NCI-H2081 (cell line): ENCODE measurements at regions not wholly inside any gene's neighbourhood (a gene's known extent, or its start where the extent isn't known, plus 50 kb on each side); places are given as distances from the start of the nearest gene placed in this dataset.
"Not testable (repeated sequence)": the region's sequence is repeated elsewhere in the genome, so short reads cannot be mapped to it uniquely, and the experiment has no call there.

Experiments used
- DNase-seq, 2 experiments: peaks; one replicate each; lab custom pipeline; 2025; lab: John Stamatoyannopoulos, UW

DNA sequence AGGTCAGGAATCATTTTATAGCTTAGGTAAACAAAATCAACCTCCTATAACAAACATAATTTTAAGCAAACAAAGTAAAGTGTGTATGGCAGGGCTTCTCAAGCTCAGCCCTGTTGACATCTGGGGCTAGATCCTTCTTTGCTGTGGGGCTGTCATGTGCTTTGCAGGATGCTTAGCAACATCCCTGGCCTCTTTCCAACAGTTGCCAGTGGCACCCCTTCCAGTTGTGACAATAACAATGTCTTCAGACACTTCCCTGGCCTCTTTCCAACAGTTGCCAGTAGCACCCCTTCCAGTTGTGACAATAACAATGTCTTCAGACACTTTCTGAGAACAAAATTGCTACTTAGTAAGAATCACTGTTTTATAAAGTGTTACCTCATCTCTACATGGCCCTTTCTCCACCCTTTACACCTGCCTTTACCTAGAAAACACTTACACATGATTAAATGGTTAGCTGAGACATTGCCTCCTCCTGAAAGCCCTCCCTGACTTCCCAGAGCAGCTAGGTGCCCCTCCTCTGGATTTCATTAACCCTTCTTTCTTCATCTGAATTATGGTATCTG lies 194.0 kb upstream of the LMCD1 start:
- DNase-seq: peak; percentile 17 to 23

DNA sequence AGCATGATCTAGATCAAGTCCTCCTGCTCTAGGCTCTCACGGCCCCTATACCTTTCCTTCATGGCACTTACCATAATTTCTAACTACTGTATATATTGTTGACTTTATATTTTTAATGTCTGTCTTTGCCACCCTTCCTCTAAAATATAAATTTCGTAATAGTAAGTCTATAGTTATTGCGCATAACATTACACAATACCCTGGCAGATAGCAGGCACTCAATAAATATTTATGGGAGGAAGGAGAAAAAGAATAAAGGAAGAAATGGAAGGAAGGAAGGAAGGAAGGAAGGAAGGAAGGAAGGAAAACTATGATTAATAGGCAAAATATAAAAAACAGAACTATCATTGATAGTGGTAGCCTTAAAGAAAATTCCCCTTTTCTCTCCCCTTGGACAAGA lies 190.3 kb upstream of the LMCD1 start:
- no peak for DNase-seq

DNA sequence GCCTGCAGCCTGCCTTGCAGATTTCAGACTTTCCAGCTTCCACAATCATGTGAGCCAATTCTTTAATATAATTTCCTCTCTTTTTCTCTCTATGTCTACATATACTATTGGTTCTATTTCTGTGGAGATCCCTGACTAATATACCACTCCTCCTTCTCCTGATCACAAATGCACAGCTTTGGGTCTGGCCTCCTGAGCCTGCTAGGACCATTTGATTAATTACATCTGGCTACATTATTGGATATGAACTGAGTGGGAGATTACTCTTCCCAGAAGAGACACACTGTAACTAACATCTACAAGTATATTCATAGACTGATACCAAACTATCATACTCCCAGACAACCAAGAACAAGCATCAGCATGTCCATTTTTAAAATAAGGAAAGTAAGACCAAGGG lies 188.9 kb upstream of the LMCD1 start:
- DNase-seq: no peak

DNA sequence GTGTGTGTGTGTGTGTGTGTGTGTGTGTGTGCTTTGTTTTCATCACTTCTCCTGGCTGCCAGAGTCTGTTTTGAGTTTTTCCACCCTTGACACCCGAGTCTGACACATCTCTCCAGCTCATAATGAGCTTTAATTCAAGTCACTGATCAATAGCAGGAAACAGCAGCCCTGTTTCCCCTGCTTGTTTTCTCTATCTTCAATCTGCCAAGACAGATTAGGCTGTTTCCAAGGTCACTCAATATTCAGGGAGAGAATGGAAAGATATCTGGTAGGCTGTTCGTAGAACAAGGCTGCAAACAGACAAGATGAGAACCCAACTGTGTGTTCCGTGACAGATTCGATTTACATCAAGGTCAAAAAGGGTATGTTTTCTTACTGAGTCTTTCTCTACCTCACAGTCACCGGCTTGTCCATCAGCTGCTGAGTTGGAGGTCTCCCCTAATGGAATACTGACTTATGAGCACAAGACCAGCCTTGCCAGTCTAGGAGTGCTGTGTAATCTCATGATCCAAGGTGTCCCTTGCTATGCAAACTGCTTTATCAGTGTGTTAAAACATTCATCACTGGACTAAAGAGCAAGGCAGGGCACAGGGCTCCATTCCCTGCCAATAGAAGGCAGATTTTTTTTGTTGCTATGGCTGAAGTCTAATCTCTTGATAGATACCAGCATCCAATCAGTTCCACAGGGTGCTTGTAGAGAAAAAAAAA lies 187.9 kb upstream of the LMCD1 start:
- DNase-seq: no peak

DNA sequence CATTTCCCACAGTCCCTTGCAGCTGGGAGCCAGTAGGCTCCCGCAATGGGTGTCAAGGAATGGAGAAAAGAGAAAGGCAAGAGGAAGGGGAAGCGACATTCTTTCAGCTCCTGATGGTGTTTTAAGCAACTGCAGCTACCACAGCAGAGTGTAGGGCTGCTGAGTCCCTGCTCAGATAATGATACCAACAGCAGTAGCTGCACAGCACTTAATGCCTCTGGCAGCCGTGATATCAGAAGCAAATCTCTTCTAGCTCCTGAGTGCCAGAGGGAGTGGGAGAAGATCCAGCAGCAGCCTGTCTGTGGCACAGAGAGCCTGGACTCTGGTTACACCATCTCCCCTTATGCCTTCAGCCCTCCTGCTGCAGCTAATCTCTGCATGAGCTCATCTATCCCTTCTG lies 186.1 kb upstream of the LMCD1 start:
- DNase-seq: not testable (repeated sequence)

DNA sequence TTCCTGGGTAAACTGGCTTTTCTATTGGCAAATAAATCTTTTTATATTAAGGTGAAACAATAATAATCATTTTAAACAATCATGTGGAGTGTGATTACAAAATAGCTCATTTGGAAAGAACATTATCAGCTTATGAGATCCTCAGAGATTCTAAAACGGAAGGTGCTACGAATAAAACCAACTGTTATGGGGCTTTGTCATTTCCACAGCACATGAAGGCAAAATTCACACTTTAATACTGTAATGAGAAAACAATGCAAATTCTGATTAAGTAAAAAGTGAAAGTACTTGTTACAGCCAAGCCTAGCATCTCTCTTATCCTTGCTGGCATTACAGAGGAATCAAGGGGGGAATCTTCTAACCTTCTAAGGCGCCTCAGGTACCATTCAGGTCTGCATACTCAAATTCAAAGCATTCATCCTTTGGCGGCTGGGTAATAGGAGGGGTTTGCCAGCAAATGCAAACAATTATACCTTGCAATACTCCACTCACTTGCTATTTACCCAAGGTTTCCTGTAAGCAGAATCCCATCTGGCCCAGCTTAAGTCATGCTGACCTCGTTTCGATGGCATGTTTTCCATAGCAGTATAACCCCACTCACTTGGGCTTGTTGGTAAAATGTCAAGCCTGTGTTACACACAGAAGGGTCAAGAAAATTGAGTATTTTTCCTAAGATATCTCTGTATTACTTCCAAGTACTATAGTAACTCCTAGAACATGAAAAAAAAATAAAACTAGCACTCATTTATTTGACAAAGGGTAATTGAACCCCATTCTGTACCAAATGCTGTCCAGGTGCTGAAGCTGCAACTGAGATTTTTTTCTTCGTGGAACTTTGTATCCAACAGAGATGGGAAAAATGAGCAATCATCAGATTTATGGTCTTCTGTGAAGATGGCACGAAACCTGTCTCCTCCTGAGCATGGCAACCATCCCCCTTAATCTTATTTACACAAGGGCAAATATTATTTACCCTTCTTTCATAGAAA lies 183.7 kb upstream of the LMCD1 start:
- peak in 1 of 2 experiments; percentile 30 for DNase-seq

DNA sequence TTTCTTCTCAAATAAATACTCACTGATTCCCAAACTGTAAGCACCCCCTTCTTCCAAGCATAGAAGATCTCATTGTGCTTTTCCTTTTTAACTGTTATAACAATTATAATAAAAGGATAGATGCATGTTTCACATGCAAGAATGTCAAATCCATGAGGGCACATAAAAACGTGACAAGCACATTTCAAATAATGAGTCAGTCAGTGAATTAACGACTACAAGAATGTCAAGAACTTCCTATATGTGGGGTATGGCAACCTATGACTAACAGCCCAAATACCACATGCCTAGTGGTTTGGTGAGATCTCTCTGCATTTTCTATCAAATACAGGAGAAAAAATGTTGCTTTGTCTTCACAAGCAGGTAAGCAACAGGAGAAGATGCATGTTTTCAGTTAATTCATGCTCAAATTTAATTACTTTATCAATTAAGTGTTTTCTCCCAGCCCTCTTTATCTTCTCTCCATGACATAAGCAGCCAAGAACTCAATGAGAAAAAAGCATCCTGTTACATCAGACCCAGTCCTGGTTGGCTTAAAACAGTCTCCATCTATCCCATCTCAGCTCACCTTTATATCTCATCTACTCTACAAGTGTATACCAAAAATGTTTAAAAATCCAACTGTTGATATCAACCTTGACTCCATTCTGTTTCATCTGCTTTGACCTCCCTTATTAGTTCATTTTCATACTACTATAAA lies 181.5 kb upstream of the LMCD1 start:
- DNase-seq: no peak

DNA sequence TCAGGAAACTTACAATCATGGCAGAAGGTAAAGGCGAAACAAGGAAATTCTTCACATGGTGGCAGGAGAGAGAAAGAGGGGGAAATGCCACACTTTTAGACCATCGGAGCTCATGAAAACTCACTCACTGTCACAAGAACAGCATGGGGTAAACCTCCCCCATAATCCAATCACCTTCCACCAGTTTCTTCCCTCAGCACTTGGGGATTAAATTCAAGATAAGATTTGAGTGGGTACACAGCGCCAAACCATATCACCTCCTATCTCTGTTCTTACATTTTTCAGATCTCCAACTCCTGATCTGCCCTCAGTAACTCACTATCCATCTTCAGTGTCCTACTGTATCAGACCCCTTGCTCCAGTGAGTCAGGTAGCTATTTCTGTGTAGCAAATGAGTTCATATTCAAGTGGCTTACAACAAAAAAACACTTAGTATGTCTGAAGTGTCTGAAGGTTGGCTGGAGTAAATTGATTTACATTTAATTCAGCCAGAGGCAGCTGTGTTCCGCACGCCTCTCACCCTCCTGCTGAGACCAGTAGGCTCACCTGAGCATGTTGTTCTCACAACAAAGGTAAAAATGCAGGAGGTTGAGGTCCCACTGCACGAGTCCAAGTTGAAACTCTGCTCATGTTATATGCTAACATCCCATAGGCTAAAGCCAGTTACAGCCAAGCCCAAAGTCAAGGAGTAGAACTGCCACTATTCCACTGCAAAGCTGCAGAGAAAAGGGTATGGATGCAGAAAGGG lies 180.7 kb upstream of the LMCD1 start:
- DNase-seq: no peak

DNA sequence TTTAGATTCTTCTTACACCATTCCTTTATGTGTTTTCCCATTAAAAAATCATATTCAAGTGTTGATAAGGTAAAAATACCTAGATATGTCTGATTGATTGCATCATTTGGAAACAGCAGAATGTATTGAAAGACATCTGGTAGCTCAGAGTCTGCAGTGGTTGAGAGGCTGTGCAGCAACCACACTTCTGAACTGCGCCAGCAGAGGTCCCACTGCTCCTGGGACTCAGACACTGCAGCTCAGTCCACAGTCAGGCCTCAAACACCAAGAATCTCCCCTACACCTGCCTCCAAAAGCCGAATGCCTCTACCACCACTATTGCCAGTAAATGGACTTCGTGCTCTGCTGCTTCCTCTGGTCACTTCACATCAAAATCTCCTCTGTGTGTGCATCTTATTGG lies 176.9 kb upstream of the LMCD1 start:
- peak in 1 of 2 experiments; percentile 25 for DNase-seq

DNA sequence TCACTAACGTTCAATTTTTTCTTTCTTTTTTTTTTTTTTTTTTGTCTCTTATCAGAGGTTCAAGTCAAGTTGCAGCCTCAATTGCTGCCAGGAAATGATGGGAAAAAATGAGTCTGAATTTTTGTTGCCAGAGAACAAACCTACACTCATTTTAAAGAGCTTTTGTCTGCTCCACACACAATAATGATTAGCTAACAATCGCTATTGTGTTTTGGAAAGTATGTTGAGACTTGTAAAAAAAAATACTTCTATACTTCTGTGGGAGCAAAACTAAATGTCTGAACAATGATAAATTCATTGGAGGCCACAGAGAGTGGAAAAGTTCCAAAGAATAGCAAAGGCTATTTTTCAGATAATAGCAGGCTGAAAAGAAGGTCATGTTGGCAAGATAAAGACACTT lies 176.3 kb upstream of the LMCD1 start:
- no peak for DNase-seq

DNA sequence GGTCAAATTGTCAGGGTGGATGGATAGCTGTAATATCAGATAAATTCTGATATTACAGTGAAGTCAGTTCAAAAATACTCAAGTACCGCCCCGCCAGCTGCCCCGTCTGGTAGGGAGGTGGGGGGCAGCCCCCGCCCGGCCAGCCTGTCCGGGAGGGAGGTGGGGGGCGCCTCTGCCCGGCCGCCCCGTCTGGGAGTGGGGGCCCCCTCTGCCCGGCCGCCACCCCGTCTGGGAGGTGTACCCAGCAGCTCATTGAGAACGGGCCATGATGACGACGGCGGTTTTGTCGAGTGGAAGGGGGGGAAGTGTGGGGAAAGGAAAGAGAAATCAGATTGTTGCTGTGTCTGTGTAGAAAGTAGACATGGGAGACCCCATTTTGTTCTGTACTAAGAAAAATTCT lies 175.8 kb upstream of the LMCD1 start:
- DNase-seq: not testable (repeated sequence)

DNA sequence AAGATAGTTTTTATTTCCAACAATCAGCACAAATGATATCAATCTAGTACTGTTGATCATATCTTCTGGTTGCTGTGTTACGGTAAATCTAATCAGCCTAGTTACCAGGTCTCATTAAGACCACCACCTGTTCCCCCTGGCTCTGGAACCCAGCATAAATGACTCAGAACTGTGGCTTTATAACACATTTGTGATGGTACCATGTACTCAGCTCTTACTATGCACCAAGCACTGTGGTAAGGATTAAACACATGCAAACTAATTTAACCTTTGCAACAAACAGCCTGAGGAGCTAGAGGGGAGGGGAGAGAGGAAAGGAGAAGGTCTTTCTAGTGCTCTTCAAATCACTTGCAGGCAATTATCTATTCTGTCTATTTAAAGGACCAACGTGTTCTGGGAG lies 173.9 kb upstream of the LMCD1 start:
- no peak for DNase-seq

DNA sequence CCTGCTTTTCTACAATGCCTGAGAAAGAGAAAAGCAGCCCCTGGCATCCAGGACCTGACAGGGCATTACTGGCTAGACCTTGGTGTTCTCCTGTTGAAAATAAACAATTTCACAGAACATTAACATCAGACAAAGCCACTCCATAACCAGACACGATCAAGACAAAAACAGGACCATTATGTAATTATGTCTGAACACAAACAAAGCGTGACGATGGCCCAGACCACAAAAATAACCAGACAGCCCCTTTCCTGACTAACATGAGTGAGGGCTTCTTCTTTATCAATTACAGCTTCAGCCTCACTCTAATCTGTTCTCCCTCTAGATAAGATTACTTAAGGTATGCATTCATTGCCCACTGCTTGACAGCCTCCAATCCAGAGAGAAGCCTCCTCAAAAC lies 172.7 kb upstream of the LMCD1 start:
- DNase-seq: peak in 1 of 2 experiments; percentile 77

DNA sequence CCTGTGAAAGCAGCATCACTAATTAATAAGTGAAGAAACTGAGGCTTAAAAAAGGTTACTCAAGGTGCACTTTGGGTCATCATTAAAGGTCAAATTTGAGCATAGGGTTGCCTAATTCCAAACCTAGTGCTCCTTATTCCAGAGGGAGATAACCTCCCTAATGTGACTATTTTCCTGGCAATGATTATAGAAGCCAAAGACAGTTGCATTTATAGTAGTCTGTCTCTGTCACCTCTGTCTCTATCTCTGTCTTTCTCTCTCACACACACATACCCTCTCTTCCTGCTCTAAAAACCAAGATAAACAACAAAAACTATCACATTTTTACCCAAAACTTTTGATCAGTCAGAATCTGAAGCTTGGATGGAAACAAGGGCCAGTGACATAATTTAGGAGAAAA lies 172.0 kb upstream of the LMCD1 start:
- DNase-seq: no peak

DNA sequence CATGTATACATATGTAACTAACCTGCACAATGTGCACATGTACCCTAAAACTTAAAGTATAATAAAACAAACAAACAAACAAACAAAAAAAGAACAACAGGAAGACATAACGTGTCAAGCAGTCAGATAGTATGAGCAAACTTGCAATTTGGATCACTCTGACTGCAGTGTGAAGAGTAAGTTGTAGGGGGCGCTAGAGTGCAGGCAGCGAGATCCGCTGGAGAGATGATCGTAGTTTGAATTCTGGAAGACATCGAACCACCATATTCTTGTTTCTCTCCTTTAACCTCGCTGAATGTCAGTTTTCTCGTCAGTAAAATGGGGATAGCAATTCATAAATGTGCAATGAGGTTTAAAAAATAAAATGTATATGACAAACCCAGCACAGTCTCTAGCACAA lies 165.2 kb upstream of the LMCD1 start:
- no peak for DNase-seq

DNA sequence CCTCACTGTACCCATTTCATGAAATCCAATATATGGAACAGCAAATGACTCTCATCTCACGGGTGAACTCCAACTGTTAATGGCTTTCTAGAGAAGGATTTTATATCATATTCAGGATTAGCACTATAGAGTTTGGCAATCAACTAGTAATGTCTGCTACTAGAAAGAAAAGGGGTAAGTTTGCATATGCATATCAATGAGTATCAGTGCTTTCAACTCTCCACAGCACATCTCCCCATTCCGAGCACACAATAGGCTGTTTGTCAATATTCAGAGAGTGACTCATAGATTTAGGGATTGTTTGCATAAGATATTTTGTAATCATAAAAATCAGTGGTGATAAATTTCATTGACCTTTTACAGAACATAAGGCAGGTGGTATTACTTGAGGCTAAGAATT lies 163.2 kb upstream of the LMCD1 start:
- DNase-seq: no peak

DNA sequence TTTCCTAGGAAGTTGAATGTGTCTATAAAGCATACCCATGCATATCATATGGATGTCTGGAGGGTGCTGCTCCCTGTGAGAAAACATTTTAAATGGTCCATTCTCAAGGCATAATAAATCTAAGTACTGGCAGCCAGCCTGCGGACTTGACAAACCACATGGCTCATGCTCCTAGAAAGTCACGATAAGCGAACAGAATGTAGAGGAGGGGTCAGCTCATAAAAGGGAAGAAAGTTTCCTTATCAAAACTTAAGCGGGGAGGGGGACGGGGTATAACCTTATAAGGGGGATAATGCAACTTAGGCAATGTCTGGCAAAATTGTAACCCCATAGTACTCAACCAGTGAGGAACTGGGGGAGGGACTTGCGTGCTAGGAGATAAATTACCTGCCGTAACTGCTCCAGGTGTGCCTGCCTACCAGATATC lies 159.8 kb upstream of the LMCD1 start:
- no peak for DNase-seq

DNA sequence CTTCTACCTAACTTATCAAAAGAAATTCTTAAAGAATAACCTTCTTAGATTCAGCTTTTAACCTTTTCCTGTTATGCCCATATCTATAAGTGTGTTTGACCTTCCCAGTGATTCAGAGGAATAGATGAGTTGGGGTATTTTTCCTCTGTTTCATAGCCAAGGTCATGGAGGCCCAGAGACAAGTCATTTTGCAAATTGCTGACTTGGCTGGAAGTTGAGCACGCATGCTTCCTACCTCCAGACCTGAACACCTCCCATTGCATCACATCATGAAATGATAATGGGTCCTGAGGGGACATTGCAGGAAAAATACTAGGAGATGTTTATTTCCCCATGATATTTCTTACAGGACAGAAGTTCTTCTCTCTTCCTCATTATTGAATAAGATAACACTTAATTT lies 158.6 kb upstream of the LMCD1 start:
- DNase-seq: no peak

DNA sequence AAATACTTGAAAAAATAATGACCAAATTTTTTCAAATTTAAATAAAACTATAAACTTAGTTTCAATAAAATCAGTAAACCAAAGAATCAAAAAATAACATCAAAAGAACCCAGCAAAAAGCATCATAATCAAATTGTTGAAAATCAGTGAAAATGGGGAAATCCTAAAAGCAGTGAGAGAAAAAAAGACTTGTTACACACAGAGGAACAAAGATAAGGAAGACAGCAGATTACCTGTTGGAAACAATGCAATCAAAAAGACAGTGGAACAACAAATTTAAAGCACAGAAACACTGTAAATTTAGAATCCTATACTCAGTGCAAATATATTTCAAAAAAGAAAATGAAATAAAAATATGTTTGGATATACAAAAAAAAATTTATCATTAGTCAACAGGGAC lies 156.2 kb upstream of the LMCD1 start:
- DNase-seq: no peak

DNA sequence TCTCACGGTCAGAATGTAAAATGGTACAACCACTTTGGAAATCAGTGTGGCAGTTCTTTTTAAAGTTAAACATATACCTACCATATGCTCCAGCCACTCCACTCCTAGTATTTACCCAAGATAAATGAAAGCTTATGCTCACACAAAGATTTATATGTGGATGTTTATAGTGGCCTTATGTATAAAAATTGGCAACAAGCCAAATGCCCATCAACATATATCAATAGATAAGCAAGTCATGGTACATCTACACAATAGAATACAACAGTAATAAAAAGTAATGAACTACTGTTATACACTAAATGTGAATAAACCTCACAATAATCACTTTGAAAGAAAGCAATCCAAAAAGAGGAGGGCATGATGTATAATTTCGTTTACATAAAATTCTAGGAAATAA lies 153.5 kb upstream of the LMCD1 start:
- DNase-seq: no peak

DNA sequence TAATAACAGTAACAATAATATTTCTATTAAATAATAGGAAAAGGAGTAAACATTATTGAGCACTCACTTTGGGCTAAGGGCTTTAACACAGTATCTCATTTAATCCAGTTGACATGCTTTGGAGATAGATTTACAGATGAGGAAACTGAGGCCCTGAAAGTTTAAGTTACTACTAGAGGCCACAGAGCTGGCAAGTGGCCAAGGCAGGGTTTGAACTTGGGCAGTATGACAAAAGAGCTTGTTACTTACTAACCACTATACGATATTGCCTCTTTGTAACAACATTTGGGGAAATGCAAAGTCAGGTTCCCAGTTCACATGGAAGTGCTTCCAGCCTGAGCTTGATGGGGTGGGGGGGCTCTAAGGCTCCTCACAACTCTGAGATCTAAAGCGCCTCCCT lies 149.1 kb upstream of the LMCD1 start:
- DNase-seq: no peak

DNA sequence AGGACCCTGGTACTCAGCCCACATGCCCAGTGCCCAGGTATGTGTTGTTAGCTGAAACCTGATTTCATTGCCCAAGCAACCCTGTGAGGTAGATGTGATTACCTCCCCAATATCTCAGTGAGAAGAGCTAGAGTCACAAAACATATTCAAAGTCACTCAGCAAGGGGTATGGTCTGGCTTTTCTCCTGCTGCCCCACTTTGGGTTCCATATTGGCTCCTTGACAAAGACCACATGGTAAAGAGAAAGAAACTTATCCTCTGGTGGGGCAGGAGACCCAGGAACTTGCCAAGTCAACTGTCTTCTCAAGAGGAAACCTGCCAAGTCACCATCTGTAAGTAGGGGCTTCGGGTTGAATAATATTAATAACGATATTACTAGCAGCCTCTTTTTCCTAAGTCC lies 148.3 kb upstream of the LMCD1 start:
- DNase-seq: no peak
